HG03439 (cell line): ENCODE measurements at regions not wholly inside any gene's neighbourhood (a gene's known extent, or its start where the extent isn't known, plus 50 kb on each side); places are given as distances from the start of the nearest gene placed in this dataset.

Experiments used
- ATAC-seq: cut with Tn5 transposase; IDR thresholded peaks from one replicate; pipeline ENCODE4 v1.9.1; 2021; ENCODE audit warnings: mild to moderate bottlenecking, moderate library complexity; ENCODE audit not compliant: unreplicated experiment

DNA sequence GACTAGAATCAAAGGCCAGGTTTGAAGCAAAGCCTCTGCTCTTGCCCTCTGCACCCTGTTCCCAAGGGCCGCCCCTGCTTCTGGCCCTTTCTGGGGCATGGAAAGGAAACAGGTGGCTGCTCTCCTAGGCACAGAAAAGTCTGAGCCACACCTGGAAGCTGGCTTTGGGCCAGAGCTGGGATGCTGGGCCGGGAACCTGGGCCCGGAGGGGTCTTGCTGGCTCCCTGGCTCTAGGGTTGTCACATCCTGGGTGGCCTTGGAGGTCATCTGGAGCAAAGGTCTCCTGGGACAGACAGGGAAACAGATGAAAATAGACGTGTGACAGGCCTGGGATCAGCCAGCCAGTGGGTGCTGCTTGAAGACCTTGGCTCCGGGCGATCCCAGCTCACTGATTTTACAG lies 74.1 kb upstream of the LHX1 start:
- no peak for ATAC-seq

DNA sequence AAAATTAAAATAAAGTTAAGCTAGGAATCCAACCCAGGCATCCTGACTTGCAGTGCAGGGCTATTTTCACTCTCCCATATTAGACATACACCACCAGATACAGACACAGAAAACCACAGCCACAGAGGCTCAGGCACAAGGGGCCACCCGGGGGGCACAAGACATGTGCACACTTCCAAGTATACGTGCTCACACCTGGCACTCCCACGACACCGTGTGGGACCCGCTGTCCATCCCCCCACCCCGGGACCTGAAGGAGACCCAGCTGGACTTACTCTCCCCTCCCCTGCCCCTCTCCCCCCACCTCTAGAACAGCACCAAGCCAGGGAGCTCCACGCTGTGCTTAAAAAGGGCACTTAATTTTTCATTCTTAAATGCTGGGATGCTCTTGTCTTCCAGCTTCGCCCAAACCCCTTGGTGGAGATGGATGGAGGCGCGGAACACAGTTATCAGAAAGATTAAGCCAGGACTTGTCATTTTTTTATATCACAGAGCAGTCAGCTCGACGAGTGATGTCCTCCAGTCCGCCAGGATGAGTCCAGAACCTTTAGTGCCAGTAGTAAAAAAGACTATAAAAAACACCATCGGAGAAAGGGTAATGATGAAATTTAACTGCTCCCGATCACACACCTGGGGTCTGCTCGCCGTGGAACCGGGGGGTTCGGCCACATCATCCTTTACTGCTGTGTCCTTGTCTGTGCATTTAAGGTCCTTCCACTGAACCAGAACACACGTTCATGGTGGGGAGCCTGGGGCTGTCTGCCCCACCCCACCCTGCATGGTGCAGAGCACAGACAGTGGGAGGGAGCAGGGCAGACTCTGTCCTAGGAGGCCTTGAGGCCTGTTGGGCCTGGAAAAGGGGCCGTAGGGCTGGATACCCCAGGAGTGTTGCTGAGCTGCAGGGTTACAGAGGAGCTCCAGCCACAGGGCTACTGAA lies 73.3 kb upstream of the LHX1 start:
- ATAC-seq = no peak

DNA sequence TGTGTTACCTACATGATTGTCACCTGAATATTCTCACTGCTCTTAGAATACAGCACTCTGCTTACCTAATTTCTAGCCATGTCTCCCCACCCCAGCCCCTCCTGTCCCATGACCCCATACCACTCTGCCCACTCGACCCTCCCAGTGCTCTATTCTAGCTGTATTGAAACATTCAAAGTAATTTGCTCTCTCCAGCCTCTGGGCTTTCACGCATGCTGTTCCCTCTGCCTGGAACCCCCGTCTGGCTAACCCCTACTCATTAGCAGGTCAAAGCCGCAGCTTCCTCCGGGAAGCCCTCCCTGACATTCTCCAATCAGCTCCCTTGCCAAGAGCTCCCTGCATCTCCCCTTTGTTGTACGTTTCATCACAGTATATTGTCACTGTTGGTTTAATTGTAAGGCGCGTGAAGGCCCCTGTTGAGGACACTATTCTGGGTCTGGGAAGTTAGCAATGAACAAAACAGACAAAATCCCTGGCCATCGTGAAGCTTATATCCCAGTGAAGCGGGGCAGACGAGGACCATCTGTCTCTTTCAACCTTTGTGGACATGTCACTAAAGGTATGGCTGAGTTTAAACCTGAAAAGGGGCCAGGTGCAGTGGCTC lies 72.3 kb upstream of the LHX1 start:
- no peak for ATAC-seq

DNA sequence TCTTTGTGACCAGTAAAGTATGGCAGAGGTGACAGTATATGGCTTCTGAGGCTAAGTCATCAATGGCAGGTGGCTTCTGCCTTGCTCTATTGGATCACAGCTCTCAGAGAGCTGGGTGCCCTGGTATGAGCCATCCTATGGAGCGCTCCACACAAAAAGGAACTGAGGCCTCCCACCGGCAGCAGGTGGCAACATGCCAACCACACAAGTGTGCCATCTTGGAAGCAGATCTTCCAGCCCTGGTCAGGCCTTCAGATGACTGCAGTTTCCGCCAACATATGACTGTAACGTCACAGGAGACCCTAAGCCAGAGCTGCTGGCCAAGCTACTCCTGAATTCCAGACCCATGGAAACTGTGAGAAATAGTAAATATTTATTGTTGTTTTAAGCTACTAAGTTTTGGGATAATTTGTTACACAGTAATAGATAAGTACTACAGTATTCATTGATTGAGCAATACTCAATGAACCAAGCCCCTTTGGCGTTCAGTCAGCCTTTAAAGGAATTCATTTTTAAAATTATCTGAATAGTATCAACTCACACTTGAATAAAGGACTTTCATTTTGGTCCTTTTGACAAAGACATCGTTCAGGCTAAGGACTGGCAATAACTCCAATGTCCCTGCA lies 69.4 kb upstream of the LHX1 start:
- ATAC-seq = no peak

DNA sequence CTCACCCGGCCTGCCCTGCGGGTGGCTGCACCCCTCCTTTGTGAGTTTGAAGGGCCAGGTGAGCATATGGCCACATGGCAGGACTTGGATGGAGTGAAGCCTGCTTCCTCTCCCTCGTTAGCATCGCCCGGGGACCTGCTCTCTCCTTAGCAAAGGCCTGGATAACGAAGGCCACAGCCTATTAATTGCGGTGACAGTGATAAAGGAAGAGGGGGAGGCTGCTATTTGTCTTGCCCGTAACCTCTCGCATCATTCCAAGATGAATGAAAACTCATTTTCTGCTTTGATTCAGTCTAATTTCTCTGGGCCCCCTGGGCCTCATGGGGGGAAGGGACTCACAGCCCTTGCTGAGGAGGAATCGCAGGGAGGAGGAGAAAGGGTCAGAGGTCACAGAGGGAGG lies 68.5 kb upstream of the LHX1 start:
- ATAC-seq = no peak

DNA sequence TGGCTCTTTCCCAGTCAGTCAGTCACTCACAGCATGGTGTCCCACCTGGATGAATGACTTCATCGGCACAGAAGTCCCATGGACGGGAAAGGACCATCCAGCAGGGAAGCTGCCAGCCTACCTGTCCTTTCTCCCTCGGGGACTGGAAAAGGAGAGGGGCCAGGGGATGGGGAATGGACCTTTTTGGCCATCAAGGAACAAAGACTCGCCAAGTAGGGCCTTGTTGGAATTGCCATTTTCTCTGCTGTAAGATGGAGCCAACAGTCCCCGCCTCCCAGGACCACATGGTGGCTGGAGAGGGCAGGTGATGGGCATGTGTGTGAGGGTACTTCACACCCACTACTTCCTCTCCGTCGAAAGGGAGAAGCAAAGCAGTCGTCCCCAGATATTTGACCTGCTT lies 67.8 kb upstream of the LHX1 start:
- no peak for ATAC-seq

DNA sequence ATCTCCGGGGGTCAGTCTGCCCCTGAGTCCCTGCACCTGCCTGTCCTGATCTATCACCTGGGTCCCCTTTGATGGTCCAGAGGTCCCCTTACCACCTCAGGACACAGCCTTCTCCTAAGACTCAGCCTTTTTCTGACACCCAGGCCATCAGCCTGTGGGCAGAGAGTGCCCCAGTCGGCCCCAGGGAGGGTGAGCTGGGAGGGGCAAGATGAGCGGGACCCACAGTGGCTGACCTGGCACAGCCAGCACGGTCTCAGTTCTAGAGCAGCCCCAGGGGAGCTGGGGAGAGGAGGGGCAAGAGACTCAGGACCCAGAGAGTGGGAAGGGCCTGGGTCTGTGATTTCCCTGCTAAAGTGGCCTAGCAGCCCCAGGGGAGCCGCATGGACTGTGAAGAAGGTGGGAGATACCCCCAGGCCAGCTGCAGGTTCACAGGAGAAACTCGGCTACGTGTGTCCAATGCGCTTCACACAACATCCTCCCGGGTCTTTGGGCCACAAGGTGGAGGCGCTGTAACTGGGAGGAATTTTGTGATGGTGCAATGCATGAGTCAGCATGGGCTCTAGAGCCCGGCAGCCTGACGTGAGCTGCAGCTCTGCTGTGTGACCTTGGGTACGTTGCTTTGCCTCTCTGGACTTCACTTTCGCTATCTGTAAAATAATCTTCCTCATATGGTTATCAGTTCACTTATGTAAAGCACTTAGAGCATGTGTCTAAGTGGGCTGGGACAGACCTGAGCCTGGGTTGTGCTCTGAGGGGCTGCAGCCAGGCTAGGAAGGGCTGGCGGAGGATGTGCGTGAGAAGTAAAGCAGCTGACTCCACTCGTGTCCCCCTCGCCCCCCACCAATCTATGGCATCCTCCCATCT lies 67.2 kb upstream of the LHX1 start:
- ATAC-seq = no peak

DNA sequence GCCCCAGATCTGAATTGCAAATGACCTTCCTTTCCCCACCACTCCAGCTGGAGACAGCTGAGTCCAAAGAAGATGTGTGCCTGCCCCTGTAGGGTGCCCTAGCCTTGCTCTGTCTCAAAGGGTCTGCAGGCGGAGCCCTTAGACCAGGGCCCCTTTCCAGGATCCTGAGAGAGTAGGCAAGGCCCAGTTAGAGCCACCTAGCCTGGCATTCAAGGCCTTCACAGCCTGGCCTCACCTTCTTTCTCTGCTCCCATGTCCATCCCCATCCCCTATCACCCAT lies 66.6 kb upstream of the LHX1 start:
- no peak for ATAC-seq

DNA sequence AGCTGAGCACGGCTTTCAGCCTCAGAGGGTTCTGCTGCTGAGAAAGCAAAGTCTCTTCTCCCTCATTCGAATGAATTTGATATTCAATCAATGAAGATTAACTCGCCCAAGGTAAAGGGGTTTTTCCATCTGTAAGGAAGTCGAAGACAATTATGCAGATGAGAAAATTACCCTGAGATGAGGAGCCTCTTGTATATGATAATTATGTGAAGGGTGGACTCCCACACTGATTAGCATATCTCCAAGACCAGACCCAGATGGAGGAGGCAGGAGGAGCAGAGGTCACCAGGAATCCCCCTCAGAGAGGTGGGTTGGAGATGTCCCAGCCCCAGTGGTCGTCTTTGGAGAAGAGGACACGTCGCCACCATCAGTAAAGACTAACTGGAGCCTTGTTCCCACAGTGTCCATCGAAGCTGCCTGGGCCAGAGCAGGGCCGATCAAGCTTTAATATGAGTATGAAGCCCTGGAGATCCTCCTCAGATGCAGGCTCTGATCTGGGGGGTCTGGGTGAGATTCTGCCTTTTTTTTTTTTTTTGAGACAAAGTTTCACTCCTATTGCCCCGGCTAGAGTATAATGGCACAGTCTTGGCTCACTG lies 61.5 kb upstream of the LHX1 start:
- no peak for ATAC-seq

DNA sequence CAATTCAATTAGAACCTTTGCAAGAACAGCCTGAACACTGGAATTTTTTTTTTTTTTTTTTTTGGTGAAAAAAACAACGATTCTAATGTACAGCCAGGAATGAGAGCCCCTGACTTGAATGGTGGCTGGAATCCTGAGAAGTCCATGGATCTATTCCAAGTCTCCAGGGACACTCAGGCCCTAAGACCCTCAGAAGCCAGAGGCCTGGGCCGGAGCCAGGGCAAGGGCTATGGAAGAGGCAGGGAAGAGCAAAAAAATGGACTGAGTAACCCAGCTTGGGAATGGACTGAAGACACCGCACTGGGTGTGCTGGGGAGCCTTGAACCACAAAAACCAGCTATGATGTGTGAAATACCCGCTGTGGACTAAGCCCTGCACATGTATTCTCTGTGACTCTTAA lies 60.3 kb upstream of the LHX1 start:
- ATAC-seq = no peak

DNA sequence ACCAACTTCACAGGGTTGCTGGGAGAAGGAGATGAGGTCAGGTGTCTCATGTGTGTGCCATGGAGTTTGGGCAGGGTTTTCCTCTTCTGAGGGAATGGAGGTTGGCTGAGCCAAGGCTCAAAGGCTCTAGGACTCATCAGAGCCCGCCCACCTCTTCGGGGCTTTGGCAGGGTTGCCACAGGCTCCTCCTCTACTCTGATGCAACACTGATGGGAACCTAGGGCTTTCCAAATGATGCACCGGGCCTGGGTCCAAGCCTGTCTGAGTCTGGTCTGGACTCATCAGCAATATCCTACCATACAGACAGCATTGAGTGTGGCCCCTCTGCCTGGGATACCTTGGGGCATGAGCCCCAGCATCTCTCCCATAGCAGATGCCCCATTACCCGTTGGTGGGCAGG lies 59.5 kb upstream of the LHX1 start:
- no peak for ATAC-seq

DNA sequence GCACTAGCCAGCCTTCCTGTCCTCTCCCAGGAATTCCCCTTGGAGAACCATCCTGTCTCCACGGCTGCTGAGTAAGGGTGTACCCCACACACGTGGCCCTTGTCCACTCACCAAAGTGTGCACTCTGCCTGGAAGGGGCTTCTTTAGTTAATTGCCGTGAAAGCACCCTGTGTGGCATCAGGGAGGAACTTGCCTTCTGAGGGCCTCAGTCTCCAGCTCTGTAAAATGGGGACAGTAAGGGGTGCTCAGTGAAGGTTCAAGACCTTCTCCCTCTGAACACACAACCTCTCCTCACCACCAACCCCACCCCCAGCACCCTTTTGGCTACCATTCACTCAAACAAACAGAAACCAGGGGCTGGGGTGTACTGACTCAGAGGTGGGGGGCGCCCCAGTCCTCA lies 59.1 kb upstream of the LHX1 start:
- ATAC-seq = no peak

DNA sequence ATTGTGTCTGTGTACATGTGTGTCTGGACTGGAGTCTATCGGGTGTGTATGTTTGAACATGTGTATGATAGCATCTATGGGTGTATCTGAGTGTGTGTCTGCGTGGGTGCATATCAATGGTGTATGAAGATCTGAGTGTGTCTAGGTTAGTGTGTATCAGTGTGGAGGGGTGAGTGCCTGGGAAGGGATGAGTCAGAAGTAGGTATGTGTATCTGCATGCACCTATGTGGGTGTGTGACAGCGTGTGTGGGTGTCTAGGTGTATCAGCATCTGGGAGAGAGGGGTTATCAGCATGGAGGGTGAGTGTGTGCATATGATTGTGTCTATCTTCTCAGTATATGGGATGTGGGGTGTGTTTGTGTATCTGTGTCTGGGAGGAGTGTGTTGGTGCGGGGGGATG lies 58.2 kb upstream of the LHX1 start:
- ATAC-seq = no peak

DNA sequence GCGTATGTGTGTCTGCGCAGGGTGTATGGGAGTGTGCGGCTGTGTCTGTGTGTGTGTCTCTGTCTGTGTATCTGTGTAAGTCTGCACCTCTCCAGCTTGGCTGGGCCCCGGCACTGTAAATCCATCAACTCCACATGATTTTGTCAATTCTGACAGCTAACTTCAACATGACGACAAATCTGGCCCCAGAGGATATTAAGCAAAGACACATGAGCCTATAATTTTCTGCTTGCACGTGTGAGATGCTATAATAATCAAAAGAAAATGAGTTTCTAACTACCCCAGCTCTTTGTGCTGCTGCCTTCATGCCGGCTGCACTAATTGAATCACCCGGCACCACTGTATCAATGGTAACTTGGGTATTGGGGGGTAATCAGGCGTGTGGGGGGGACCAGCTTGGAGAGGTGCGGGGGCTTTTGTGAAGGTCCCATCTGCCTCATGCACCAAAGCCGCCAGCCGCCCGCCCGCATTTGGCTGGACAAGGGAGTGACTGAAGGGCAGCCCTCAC lies 57.6 kb upstream of the LHX1 start:
- no peak for ATAC-seq

DNA sequence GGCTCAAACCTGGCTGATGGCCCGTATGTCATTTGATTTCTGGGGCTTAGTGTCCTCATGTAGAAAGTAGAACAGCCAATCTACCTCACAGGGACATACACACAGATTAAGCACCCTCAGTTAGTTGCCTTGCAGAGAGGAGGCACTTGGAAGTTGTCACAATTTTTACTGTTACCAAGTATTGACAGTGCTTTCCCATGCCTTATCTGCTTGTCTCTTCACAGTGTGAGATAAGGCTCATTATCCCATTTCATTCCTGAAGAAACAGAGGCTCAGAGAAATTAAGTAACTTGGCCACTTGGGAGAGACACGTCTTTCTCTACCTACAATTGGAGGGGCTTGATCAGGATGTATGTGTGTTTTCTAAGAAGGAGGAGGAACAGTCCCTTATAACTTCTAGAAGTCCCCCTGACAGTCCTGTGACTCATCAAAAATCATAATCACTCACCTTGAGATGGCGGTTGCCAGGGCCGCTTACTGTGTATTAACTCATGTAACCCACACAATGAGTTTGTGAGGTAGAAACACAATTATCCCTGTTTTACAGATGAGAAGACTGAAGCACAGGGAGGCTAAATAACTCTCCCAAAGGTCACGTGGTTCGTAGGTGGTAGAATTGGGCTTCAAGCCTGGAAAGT lies 56.9 kb upstream of the LHX1 start:
- ATAC-seq = no peak

DNA sequence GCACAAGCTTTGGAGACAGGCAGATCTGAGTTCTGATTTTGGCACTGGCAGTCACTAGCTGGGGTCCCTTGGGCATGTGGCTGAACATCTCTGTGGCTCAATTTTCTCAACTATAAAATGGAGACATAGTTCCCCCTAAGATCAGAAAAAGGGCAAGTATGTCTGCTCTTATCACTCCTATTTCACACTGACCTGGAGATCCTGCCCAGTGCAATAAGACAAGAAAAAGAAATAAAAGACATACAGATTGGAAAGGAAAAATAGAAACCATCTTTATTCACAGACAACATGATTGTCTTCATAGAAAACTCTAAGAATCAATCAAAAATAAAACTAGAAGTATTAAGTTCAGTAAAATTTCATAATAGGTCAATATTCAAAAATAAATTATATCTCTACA lies 56.0 kb upstream of the LHX1 start:
- ATAC-seq = no peak

DNA sequence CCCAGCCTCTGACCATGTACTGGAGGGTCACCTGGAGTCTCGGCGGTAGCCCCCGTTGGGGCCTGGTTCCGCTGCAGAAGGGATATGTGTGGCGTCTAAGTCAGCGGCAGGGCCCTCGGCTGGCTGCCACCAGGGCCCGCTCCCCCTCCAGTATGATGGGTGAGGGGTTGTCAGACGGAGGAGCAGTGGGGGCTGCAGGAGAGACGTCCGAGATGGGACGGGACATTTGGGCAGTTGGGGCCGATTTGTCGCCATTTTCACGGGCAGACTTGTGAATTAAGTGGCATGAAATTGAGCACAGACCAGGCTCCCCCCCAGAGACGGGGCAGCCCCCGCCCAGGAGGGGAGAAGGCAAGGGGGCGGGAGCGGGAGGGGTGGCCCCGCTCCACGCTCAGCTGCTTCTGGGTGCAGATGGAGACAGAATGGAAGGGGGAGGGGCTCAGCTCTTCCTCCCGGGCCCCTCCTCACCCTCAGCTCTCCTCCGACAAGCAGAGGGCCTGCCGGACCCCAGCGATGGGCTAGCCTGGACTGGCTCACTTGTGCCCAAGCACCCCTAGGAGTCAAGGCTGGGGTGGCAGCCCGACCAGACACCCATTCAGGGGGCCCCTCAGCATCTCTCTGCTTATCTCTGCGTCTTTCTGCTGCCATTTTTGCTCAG lies 52.7 kb upstream of the LHX1 start:
- ATAC-seq = no peak

DNA sequence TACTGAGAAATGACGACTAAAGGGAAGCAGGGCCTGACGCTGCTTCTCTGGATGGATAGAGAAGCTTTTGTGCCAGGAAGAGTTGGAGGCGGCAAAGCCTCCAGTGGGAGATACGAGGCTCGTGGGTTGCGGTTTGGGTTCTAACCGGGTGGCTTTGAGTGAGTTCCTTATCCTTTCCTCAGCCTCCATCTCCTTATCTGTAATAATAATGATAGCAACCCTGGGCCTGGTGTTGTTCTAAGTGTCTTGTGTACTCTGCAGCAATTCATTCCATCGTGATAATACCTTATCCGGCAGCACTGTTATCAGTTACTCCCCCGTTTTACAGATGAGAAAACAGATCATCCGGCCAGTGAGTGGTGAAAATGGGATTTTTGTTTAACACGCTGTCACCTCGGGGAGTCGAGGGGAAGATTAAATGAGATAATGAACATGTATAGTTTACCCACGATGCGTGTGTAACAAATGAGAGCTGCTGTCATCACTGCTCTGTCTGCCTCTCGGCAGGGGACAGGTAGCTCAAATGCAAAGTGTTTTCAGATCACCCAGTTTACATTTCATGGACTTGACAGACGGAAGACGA lies 52.0 kb upstream of the LHX1 start:
- ATAC-seq = no peak

DNA sequence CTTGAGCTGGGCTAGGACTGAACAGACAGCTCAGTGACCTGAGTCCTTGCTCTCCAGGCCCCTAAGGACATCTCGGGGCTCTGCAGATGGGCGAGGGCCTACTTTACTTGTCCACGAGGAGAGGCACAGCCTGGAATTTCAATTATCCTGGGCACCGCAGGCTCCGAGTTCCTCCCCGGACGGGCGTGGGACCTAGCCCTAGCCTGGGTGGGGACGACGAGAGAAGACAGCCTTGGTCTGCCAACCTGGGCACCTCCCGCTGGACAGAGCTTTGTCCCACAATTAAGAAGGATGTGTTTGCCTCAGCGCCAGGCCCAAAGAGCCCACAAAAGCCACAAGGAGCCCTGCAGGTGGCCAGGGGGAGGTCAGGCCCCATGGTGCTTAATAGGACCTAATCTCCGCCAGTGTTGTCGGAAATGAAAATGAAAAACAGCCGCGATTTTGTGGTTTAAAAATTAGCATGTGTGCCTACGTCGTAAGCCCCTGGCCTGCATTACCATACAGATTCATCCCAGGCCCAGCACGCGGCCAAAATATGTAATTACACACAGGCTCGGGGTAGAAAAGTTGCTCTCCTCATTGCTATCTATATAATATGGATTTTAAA lies 51.4 kb upstream of the LHX1 start:
- ATAC-seq = no peak
